ENCODE measurements at regions not wholly inside any gene's neighbourhood (a gene's known extent, or its start where the extent isn't known, plus 50 kb on each side); places are given as distances from the start of the nearest gene placed in this dataset.

- Mint-ChIP-seq H3K4me3 (no peak overlapping the region), H3K4me1 (no peaks in the 10 kb centered on the region), H3K27ac (no peak overlapping the region), H3K27me3 (no peaks in the 10 kb centered on the region), H3K36me3 (ENCODE audit: low read depth) (no peaks in the 10 kb centered on the region), H3K9me3 (no peaks in the 10 kb centered on the region)
- CTCF ChIA-PET: no interaction called here
- DNase-seq: no peak
- POLR2A ChIA-PET: no interaction called here
Observed at GRCh38 chr4:116395408-116395807, 690.0 kb downstream of the TRAM1L1 start.

GRCh38 chr4:116391020-116391419 is 694.4 kb downstream of the TRAM1L1 start:
- ChIA-PET POLR2A (no interaction called here), CTCF (no interaction called here)
- H3K9me3 Mint-ChIP-seq: no peaks in the 10 kb centered on the region
- H3K36me3 Mint-ChIP-seq (ENCODE audit: low read depth): no peaks in the 10 kb centered on the region
- H3K27ac Mint-ChIP-seq: no peak overlapping the region
- no peaks in the 10 kb centered on the region for H3K27me3 Mint-ChIP-seq
- no peak for DNase-seq
- no peak overlapping the region for H3K4me3 Mint-ChIP-seq
- H3K4me1 Mint-ChIP-seq: no peaks in the 10 kb centered on the region

- H3K27ac Mint-ChIP-seq: no peak overlapping the region
- no peaks in the 10 kb centered on the region for H3K36me3 Mint-ChIP-seq (ENCODE audit: low read depth)
- no peak overlapping the region for H3K4me3 Mint-ChIP-seq
- H3K9me3 Mint-ChIP-seq: no peaks in the 10 kb centered on the region
- ChIA-PET CTCF (no interaction called here), POLR2A (no interaction called here)
- no peaks in the 10 kb centered on the region for H3K4me1 Mint-ChIP-seq
- H3K27me3 Mint-ChIP-seq: no peaks in the 10 kb centered on the region
- DNase-seq: no peak
Observed at GRCh38 chr4:116389139-116389538, 696.2 kb downstream of the TRAM1L1 start.

GRCh38 chr4:116387937-116388474 is 697.4 kb downstream of the TRAM1L1 start:
- CTCF ChIA-PET: no interaction called here
- POLR2A ChIA-PET: no interaction called here

DNA sequence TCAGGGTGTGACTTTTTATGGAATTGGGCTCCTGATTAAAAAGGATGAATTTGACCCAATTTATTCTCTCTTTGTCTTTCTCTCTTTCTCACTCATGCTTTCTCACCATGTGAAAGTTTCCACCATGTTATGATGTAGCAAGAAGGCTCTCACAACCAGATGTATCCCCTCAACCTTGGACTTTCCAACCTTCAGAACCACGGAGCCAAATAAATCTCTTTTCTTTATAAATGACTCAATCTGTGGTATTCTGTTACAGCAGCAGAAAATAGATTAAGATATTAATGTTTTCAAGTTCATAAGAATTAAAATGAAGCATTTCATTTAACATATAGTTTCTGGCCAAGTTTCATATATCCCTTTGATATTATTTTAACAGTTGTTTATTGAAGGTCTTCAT is 698.5 kb downstream of the TRAM1L1 start:
- no peaks in the 10 kb centered on the region for H3K36me3 Mint-ChIP-seq (ENCODE audit: low read depth)
- H3K27ac Mint-ChIP-seq: no peak overlapping the region
- H3K9me3 Mint-ChIP-seq: no peaks in the 10 kb centered on the region
- POLR2A ChIA-PET: no interaction called here
- CTCF ChIA-PET: no interaction called here
- no peak for DNase-seq
- no peaks in the 10 kb centered on the region for H3K27me3 Mint-ChIP-seq
- no peaks in the 10 kb centered on the region for H3K4me1 Mint-ChIP-seq
- no peak overlapping the region for H3K4me3 Mint-ChIP-seq

More at GRCh38 chr4:116387937-116388474, 697.4 kb downstream of the TRAM1L1 start:
- Mint-ChIP-seq H3K27ac (no peak overlapping the region), H3K36me3 (ENCODE audit: low read depth) (no peaks in the 10 kb centered on the region), H3K27me3 (no peaks in the 10 kb centered on the region), H3K4me3 (no peak overlapping the region), H3K9me3 (no peaks in the 10 kb centered on the region), H3K4me1 (no peaks in the 10 kb centered on the region)
- DNase-seq: no peak

- no peak for DNase-seq
- CTCF ChIA-PET: no interaction called here
- Mint-ChIP-seq H3K4me1 (no peaks in the 10 kb centered on the region), H3K27ac (no peak overlapping the region), H3K4me3 (no peak overlapping the region), H3K36me3 (ENCODE audit: low read depth) (no peaks in the 10 kb centered on the region), H3K9me3 (no peaks in the 10 kb centered on the region), H3K27me3 (no peaks in the 10 kb centered on the region)
- POLR2A ChIA-PET: no interaction called here
Observed at GRCh38 chr4:116385583-116385982, 699.8 kb downstream of the TRAM1L1 start.

- Mint-ChIP-seq H3K9me3 (no peaks in the 10 kb centered on the region), H3K27ac (no peak overlapping the region), H3K36me3 (ENCODE audit: low read depth) (no peaks in the 10 kb centered on the region), H3K4me1 (no peaks in the 10 kb centered on the region), H3K4me3 (no peak overlapping the region), H3K27me3 (no peaks in the 10 kb centered on the region)
- CTCF ChIA-PET: interaction anchor here (0.6 kb wide), 1 partner anchor 1273 kb away, joined by 3 read pairs; no protein-coding TSS in a partner anchor
- DNase-seq: no peak
- POLR2A ChIA-PET: no interaction called here
Observed at GRCh38 chr4:116374815-116375214, 710.6 kb downstream of the TRAM1L1 start.

GRCh38 chr4:116362583-116362982 is 722.8 kb downstream of the TRAM1L1 start:
- Mint-ChIP-seq H3K4me3 (no peak overlapping the region), H3K27me3 (no peaks in the 10 kb centered on the region), H3K9me3 (no peaks in the 10 kb centered on the region), H3K36me3 (ENCODE audit: low read depth) (no peaks in the 10 kb centered on the region), H3K27ac (no peak overlapping the region), H3K4me1 (no peaks in the 10 kb centered on the region)
- ChIA-PET POLR2A (no interaction called here), CTCF (no interaction called here)
- no peak for DNase-seq

DNA sequence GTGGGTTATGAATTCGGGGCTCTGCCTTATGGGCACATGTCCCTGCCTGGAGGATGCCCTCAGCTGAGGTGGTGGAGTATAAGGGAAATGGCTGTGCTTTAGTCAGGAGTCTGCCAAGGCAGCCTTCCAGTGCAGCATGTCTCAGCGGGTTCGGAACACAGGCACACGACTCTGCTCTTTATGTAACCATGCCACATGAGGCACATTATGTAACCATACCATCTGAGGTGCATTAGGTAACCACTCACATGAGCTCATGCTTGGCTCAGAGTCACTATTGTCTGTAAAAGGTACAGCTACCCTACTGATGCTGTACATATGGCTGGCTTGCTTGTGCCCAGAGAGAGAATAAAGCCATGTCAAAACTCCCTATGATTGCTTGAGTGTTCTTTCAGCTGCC is 723.6 kb downstream of the TRAM1L1 start:
- Mint-ChIP-seq H3K9me3 (no peaks in the 10 kb centered on the region), H3K4me1 (no peaks in the 10 kb centered on the region), H3K4me3 (no peak overlapping the region), H3K27ac (no peak overlapping the region), H3K36me3 (ENCODE audit: low read depth) (no peaks in the 10 kb centered on the region), H3K27me3 (no peaks in the 10 kb centered on the region)
- POLR2A ChIA-PET: no interaction called here
- DNase-seq: no peak
- CTCF ChIA-PET: no interaction called here

DNA sequence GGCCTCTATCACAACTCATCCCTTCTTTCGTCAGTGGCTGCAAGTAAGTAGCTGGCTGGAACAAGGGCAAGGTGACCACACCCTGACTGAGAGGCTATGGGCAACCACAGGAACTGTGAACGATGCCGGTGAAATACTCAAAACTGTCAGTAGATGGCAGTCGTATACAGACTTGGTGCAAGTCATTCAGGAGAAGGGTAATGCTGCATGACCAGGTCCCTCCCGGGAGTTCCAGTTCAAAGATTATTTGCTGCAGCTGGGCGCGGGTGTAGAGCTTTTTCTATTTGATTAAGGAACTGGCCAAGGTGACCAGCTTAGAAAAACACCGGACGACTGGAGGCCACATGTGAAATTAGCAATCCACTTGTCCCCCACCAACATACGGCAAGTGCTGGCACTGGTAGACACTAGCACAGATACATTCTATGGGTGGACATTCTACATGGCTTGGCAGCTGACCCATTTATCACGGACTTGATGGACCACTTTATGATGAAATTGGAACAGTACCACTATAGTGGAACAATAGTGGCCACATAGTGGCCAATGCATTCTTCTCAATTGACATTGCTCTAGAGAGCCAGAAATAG is 726.6 kb downstream of the TRAM1L1 start:
- ChIA-PET POLR2A (interaction anchor here (0.5 kb wide), 1 partner anchor 22 kb away, joined by 3 read pairs; no protein-coding TSS in a partner anchor), CTCF (no interaction called here)
- no peaks in the 10 kb centered on the region for H3K9me3 Mint-ChIP-seq
- H3K27me3 Mint-ChIP-seq: no peaks in the 10 kb centered on the region
- no peak overlapping the region for H3K27ac Mint-ChIP-seq
- peak; percentile 60 for DNase-seq
- H3K4me1 Mint-ChIP-seq: no peaks in the 10 kb centered on the region
- H3K36me3 Mint-ChIP-seq (ENCODE audit: low read depth): no peaks in the 10 kb centered on the region
- H3K4me3 Mint-ChIP-seq: no peak overlapping the region

DNA sequence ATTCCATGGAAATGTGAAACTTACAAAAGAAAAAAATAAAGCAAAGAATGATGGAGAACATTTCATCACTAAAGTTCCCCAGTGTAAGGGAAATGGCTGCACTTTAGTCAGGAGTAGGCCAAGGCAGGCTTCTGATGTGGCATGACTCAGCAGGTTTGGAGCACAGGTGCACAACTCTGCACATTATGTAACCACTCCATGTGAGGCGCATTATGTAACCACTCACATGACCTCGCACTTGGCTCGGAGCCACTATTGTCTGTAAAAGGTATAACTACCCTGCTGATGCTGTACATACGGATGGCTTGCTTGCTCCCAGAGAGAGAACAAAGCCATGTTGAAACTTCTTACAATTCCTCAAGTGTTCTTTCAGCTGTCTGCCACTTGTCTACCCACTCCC is 727.6 kb downstream of the TRAM1L1 start:
- Mint-ChIP-seq H3K36me3 (ENCODE audit: low read depth) (no peaks in the 10 kb centered on the region), H3K9me3 (no peaks in the 10 kb centered on the region), H3K4me3 (no peak overlapping the region), H3K27ac (no peak overlapping the region), H3K27me3 (no peaks in the 10 kb centered on the region), H3K4me1 (no peaks in the 10 kb centered on the region)
- POLR2A ChIA-PET: no interaction called here
- CTCF ChIA-PET: no interaction called here
- DNase-seq: no peak

DNA sequence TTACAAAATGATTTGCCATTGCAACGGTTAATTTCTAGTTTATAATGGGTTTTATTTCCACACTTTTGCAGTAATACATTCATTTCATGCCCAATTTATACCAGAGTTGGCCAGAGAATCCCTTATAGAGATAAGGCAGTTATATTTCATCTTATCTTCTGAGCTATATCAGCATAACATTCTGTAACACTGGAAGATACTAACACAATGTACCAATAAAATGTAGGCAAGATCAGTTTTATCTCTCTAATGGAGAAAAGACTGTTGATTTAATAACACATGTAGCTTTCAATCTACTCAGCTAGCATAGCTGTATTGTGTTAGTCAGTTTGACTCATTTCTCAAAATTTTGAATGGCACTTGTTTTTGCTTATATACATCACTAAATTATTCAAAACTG is 738.6 kb downstream of the TRAM1L1 start:
- H3K4me3 Mint-ChIP-seq: no peak overlapping the region
- CTCF ChIA-PET: no interaction called here
- H3K4me1 Mint-ChIP-seq: no peaks in the 10 kb centered on the region
- no peak overlapping the region for H3K27ac Mint-ChIP-seq
- no peaks in the 10 kb centered on the region for H3K9me3 Mint-ChIP-seq
- POLR2A ChIA-PET: no interaction called here
- no peaks in the 10 kb centered on the region for H3K27me3 Mint-ChIP-seq
- DNase-seq: no peak
- no peaks in the 10 kb centered on the region for H3K36me3 Mint-ChIP-seq (ENCODE audit: low read depth)

- no peak overlapping the region for H3K4me3 Mint-ChIP-seq
- no peak overlapping the region for H3K27ac Mint-ChIP-seq
- no peak for DNase-seq
- no peaks in the 10 kb centered on the region for H3K36me3 Mint-ChIP-seq (ENCODE audit: low read depth)
- no peaks in the 10 kb centered on the region for H3K9me3 Mint-ChIP-seq
- ChIA-PET CTCF (no interaction called here), POLR2A (no interaction called here)
- no peaks in the 10 kb centered on the region for H3K27me3 Mint-ChIP-seq
- H3K4me1 Mint-ChIP-seq: no peaks in the 10 kb centered on the region
Observed at GRCh38 chr4:116343809-116344208, 741.6 kb downstream of the TRAM1L1 start.

DNA sequence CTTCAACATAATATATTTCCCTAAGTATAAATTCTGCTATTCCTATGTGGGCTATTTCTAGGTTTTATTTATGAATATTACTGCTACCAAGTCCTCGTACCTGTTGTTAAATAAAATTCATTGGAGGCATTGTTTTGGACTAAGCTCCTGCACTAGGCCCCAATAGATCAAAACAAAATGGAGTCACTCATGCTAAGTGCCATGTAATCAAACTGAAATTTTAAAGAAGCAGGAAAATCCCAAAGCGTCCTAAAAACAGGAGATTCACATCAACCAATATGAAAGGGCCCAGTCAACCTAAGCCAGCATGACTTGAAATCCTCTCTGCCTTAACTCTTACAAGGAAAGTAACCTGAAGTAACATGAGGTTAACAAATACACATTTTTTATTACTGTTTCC is 743.2 kb downstream of the TRAM1L1 start:
- H3K27ac Mint-ChIP-seq: no peak overlapping the region
- H3K4me1 Mint-ChIP-seq: no peaks in the 10 kb centered on the region
- no peak for DNase-seq
- no peaks in the 10 kb centered on the region for H3K36me3 Mint-ChIP-seq (ENCODE audit: low read depth)
- H3K9me3 Mint-ChIP-seq: no peaks in the 10 kb centered on the region
- no peaks in the 10 kb centered on the region for H3K27me3 Mint-ChIP-seq
- ChIA-PET POLR2A (no interaction called here), CTCF (no interaction called here)
- H3K4me3 Mint-ChIP-seq: no peak overlapping the region
